HEK293T (cell line): ENCODE measurements at regions not wholly inside any gene's neighbourhood (a gene's known extent, or its start where the extent isn't known, plus 50 kb on each side); places are given as distances from the start of the nearest gene placed in this dataset.

Source experiments
- CTCF ChIA-PET: fragments of 350-600 bp; formaldehyde crosslinking; extraction: SDS; loops from one replicate; lab custom pipeline; 2021; ENCODE audit warnings: antibody characterized with exemption, inconsistent platforms; lab: Yijun Ruan, JAX
- POLR2A ChIA-PET: fragments of 350-600 bp; formaldehyde crosslinking; extraction: SDS; loops from one replicate; lab custom pipeline; 2020; ENCODE audit warnings: antibody characterized with exemption, inconsistent platforms; lab: Yijun Ruan, JAX
- DNase-seq: peaks from one replicate; pipeline ENCODE4 v3.0.0; 2012; ENCODE audit warnings: mixed read lengths; ENCODE audit errors: extremely low spot score
- ARNT ChIP-seq: fragments of 450-650 bp; IDR thresholded peaks from 2 replicates; pipeline ENCODE4 v1.6.1; 2017; ENCODE audit warnings: mild to moderate bottlenecking
- BHLHE40 ChIP-seq: fragments of 450-650 bp; IDR thresholded peaks from 2 replicates; pipeline ENCODE4 v1.6.1; 2016; ENCODE audit warnings: mild to moderate bottlenecking, moderate library complexity, borderline replicate concordance
- CTBP1 ChIP-seq: fragments of 450-650 bp; IDR thresholded peaks from 2 replicates; pipeline ENCODE4 v1.6.1; 2016; ENCODE audit warnings: borderline replicate concordance
- ELF4 ChIP-seq: fragments of 450-650 bp; IDR thresholded peaks from 2 replicates; pipeline ENCODE4 v1.6.1; 2017; ENCODE audit warnings: antibody characterized with exemption
- FOXA1 ChIP-seq: fragments of 450-650 bp; IDR thresholded peaks from 2 replicates; pipeline ENCODE4 v1.6.1; 2016; ENCODE audit warnings: mild to moderate bottlenecking
- FOXK2 ChIP-seq: fragments of 450-650 bp; IDR thresholded peaks from 2 replicates; pipeline ENCODE4 v1.6.1; 2016; ENCODE audit warnings: mild to moderate bottlenecking
- FOXM1 ChIP-seq: fragments of 450-650 bp; IDR thresholded peaks from 2 replicates; pipeline ENCODE4 v1.6.1; 2017; ENCODE audit warnings: mild to moderate bottlenecking, borderline replicate concordance
- HDGF ChIP-seq: fragments of 450-650 bp; IDR thresholded peaks from 2 replicates; pipeline ENCODE4 v1.6.1; 2017; ENCODE audit warnings: antibody characterized with exemption, borderline replicate concordance
- L3MBTL2 ChIP-seq: fragments of 450-650 bp; conservative IDR thresholded peaks from 2 replicates; pipeline ENCODE4 v1.6.1; 2016; ENCODE audit warnings: mild to moderate bottlenecking
- LEF1 ChIP-seq: fragments of 450-650 bp; IDR thresholded peaks from 2 replicates; pipeline ENCODE4 v1.6.1; 2017; ENCODE audit warnings: mild to moderate bottlenecking, borderline replicate concordance
- NFRKB ChIP-seq: fragments of 450-650 bp; IDR thresholded peaks from 2 replicates; pipeline ENCODE4 v1.6.1; 2016; ENCODE audit warnings: mild to moderate bottlenecking, moderate library complexity
- PKNOX1 ChIP-seq: fragments of 450-650 bp; IDR thresholded peaks from 2 replicates; pipeline ENCODE4 v1.6.1; 2016
- SP1 ChIP-seq: fragments of 450-650 bp; IDR thresholded peaks from 2 replicates; pipeline ENCODE4 v1.6.1; 2017
- SUZ12 ChIP-seq: fragments of 450-650 bp; IDR thresholded peaks from 2 replicates; pipeline ENCODE4 v1.6.1; 2016; ENCODE audit warnings: mild to moderate bottlenecking
- TARDBP ChIP-seq: fragments of 450-650 bp; IDR thresholded peaks from 2 replicates; pipeline ENCODE4 v1.6.1; 2016
- ZNF384 ChIP-seq: fragments of 450-650 bp; IDR thresholded peaks from 2 replicates; pipeline ENCODE4 v1.6.1; 2016

GRCh38 chr22:48785792-48786678, 1041.6 kb downstream of the BRD1 start:
- no peak for DNase-seq
- TF ChIP-seq CTBP1 (no peak), SUZ12 (no peak), ZNF384 (no peak), ARNT (no peak), LEF1 (no peak), NFRKB (no peak), SP1 (no peak), HDGF (no peak), PKNOX1 (no peak), BHLHE40 (no peak), FOXM1 (no peak), L3MBTL2 (no peak), FOXA1 (no peak), FOXK2 (no peak), TARDBP (no peak), ELF4 (no peak)
- ChIA-PET CTCF (no interaction called here), POLR2A (no interaction called here)

- no peak for DNase-seq
- ChIA-PET POLR2A (no interaction called here), CTCF (no interaction called here)
- TF ChIP-seq CTBP1 (no peak), TARDBP (no peak), ZNF384 (no peak), NFRKB (no peak), PKNOX1 (no peak), SUZ12 (no peak), HDGF (no peak), ARNT (no peak), FOXK2 (no peak), BHLHE40 (no peak), FOXA1 (no peak), SP1 (no peak), LEF1 (no peak), FOXM1 (no peak), L3MBTL2 (no peak), ELF4 (no peak)
Measured at GRCh38 chr22:48784701-48785503, 1042.8 kb downstream of the BRD1 start.

- POLR2A ChIA-PET = no interaction called here
- TF ChIP-seq L3MBTL2 (no peak), FOXK2 (no peak), SUZ12 (no peak), NFRKB (no peak), CTBP1 (no peak), LEF1 (no peak), ZNF384 (no peak), BHLHE40 (no peak), FOXA1 (no peak), FOXM1 (no peak), ARNT (no peak), SP1 (no peak), PKNOX1 (no peak), TARDBP (no peak), ELF4 (no peak), HDGF (no peak)
- no peak for DNase-seq
- CTCF ChIA-PET = no interaction called here
Measured at GRCh38 chr22:48783821-48784266, 1043.8 kb downstream of the BRD1 start.

GRCh38 chr22:48782811-48783511, 1044.7 kb downstream of the BRD1 start:
- TF ChIP-seq PKNOX1 (no peak), LEF1 (no peak), FOXK2 (no peak), CTBP1 (no peak), SP1 (no peak), FOXA1 (no peak), ARNT (no peak), TARDBP (no peak), BHLHE40 (no peak), NFRKB (no peak), FOXM1 (no peak), ZNF384 (no peak), HDGF (no peak), L3MBTL2 (no peak)
- ChIA-PET CTCF (no interaction called here), POLR2A (no interaction called here)
- no peak for DNase-seq
